Muscle layer of duodenum (tissue), 2 donors: ENCODE measurements at regions not wholly inside any gene's neighbourhood (a gene's known extent, or its start where the extent isn't known, plus 50 kb on each side); places are given as distances from the start of the nearest gene placed in this dataset.

ENCODE experiments used
- H3K27ac ChIP-seq: one replicate; pipeline ENCODE4 v1.7.0; 2013; ENCODE audit warnings: mild to moderate bottlenecking, low read length
- H3K27me3 ChIP-seq: one replicate; pipeline ENCODE4 v1.7.0; 2013; ENCODE audit warnings: low read depth, mild to moderate bottlenecking, control low read depth, low read length
- H3K36me3 ChIP-seq, 2 donors: one replicate each; pipeline ENCODE4 v1.7.0; 2013; ENCODE audit warnings: low read length in 2 of 2, control low read depth in 1 of 2, mild to moderate bottlenecking in 1 of 2; ENCODE audit not compliant: insufficient read depth in 2 of 2, control insufficient read depth in 1 of 2
- H3K4me1 ChIP-seq, 2 donors: one replicate each; pipeline ENCODE4 v1.7.0; 2013; ENCODE audit warnings: low read length in 2 of 2, mild to moderate bottlenecking in 2 of 2, control low read depth in 1 of 2, moderate library complexity in 1 of 2; ENCODE audit not compliant: insufficient read depth in 2 of 2, control insufficient read depth in 1 of 2
- H3K4me3 ChIP-seq, 2 donors: one replicate each; pipeline ENCODE4 v1.7.0; 2013; ENCODE audit warnings: low read length in 2 of 2, low read depth in 1 of 2, mild to moderate bottlenecking in 1 of 2
- H3K9me3 ChIP-seq, 2 donors: one replicate each; pipeline ENCODE4 v1.7.0; 2013; ENCODE audit warnings: low read length in 2 of 2, control low read depth in 1 of 2, mild to moderate bottlenecking in 1 of 2; ENCODE audit not compliant: control insufficient read depth in 1 of 2
- donor health status: healthy.

DNA sequence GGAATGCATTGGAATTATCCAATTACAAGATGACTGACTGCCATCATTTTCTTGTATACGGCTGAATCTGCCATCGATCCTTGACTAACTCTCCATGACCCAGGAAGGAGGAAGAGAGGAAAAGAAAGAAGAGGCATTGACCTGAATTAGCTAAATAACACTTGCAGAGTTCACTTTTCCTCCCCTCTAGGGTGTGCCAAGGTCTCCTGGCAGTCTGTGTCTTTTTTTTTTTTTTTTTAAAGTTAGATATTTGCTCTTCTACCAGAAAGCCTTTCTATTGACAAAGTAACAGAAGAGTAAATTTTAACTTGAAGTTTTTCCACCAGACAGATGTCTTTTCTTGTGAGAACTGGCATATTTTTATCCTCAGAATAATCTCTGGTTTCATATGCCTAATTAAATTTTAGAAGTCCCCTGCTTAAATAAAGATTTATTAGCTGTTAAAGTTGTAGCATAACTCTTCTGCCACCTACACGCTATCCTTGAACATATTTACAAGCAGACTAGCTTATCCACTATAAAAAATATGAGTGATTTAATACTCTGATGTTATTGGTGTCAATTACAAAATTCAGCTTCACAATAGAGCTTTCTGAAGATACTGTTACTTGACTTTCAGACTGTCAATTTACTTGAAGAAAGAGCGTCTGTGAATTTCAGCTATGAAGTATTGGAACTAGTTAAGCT, 171.7 kb upstream of the ETAA1 start:
- Histone ChIP-seq H3K9me3 (no peaks in the 10 kb centered on the region), H3K36me3 (no peaks in the 10 kb centered on the region), H3K4me3 (no peak overlapping the region), H3K27ac (no peak overlapping the region), H3K4me1 (no peaks in the 10 kb centered on the region), H3K27me3 (no peaks in the 10 kb centered on the region)

DNA sequence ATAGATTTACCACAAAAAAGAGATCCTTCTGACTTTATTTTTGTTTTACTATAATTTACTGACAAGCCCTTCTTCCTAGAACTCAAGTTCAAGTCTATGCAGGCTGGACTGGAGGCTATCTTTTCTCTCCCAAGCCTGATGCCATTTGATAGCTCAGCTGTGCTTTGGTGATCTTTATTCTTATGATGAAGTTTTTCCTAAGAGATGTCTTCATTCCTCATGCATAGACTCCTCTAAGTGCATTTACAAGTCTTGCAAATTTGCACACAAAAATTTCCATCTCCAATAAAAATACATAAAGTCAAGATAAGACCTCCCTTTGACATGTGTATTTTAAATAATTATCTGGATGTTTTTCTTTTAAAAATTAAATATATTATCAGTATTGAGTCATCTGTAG, 167.4 kb upstream of the ETAA1 start:
- no peaks in the 10 kb centered on the region for H3K4me1 ChIP-seq
- H3K27me3 ChIP-seq: no peaks in the 10 kb centered on the region
- H3K9me3 ChIP-seq: no peaks in the 10 kb centered on the region
- no peak overlapping the region for H3K4me3 ChIP-seq
- no peaks in the 10 kb centered on the region for H3K36me3 ChIP-seq
- no peak overlapping the region for H3K27ac ChIP-seq

GRCh38 chr2:67232936-67233335, 164.2 kb upstream of the ETAA1 start:
- peaks cover 0 to 3% of the 10 kb centered on the region in 2 donors for H3K4me1 ChIP-seq
- no peak overlapping the region for H3K27ac ChIP-seq
- H3K4me3 ChIP-seq: no peak overlapping the region
- no peaks in the 10 kb centered on the region for H3K36me3 ChIP-seq
- H3K27me3 ChIP-seq: no peaks in the 10 kb centered on the region
- H3K9me3 ChIP-seq: no peaks in the 10 kb centered on the region

DNA sequence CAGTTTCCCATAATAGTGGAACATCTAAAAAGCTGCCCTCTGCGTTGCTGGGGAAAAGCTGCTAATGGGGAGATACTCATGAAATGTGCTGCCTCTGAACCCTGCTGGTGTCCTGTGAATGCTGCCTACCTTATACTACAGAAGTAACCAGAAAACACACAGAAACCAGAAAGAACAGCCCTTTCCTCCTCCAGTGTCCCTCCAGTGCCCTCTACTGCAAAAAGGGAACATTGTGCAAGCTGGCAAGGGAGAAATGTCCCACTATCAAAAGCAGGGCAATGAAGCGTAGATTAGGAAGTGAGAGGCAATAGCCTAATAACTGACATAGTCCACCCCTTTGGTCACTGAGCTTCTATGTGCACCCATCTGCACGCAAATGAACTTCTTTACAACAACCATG, 162.7 kb upstream of the ETAA1 start:
- no peak overlapping the region for H3K4me3 ChIP-seq
- H3K27me3 ChIP-seq: no peaks in the 10 kb centered on the region
- no peaks in the 10 kb centered on the region for H3K9me3 ChIP-seq
- H3K27ac ChIP-seq: no peak overlapping the region
- H3K36me3 ChIP-seq: no peaks in the 10 kb centered on the region
- peaks cover 0 to 3% of the 10 kb centered on the region in 2 donors for H3K4me1 ChIP-seq

DNA sequence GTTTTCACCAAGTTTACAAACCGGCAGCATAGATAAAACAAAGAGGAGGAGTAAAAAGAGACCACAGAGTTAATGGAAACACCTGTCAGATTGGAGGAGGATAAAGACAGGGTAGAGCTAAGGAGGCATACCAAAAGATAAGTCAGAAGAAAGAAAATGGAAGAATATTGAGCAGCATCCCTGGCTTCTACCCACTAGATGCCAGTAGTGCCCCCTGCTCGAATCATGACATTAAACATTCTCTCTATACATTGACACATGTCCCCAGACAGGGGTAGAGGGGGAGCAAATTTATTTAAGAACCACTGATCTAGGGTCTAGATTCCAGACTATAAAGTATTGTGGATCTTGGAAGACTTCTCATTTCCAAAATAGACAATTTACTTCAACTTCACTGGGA, 159.8 kb upstream of the ETAA1 start:
- H3K27ac ChIP-seq: no peak overlapping the region
- H3K27me3 ChIP-seq: no peaks in the 10 kb centered on the region
- peaks cover 0 to 3% of the 10 kb centered on the region in 2 donors for H3K4me1 ChIP-seq
- H3K9me3 ChIP-seq: no peaks in the 10 kb centered on the region
- H3K36me3 ChIP-seq: no peaks in the 10 kb centered on the region
- no peak overlapping the region for H3K4me3 ChIP-seq

DNA sequence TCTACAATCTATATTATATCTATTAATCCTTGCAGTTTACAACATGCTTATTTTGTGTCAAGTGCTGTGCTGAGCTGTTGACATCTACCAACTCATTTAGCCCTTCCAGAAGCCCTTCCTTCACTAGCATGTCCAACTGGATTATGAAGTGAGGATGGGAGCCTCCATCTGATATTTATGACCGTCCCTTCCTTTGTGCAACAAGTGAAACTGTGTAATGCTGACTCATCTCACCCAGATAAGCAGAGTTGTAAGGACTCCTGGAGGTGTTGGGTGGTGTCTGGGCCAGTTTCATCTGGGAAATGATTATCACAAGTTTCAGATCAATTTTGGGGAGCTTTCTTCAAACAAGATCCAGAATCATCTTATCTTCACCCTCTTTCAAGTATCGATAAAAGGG, 156.6 kb upstream of the ETAA1 start:
- H3K27me3 ChIP-seq: no peaks in the 10 kb centered on the region

GRCh38 chr2:67241453-67241852, 155.7 kb upstream of the ETAA1 start:
- no peaks in the 10 kb centered on the region for H3K9me3 ChIP-seq
- H3K4me3 ChIP-seq: no peak overlapping the region
- no peaks in the 10 kb centered on the region for H3K36me3 ChIP-seq
- H3K27me3 ChIP-seq: no peaks in the 10 kb centered on the region
- H3K4me1 ChIP-seq: peaks cover 0 to 3% of the 10 kb centered on the region in 2 donors
- H3K27ac ChIP-seq: no peak overlapping the region

More for the DNA sequence above, 156.6 kb upstream of the ETAA1 start:
- no peak overlapping the region for H3K4me3 ChIP-seq
- no peaks in the 10 kb centered on the region for H3K9me3 ChIP-seq
- no peak overlapping the region for H3K27ac ChIP-seq
- no peaks in the 10 kb centered on the region for H3K36me3 ChIP-seq
- peaks cover 0 to 6% of the 10 kb centered on the region in 2 donors for H3K4me1 ChIP-seq

- no peak overlapping the region for H3K4me3 ChIP-seq
- H3K27ac ChIP-seq: no peak overlapping the region
- H3K27me3 ChIP-seq: no peaks in the 10 kb centered on the region
- H3K4me1 ChIP-seq: peaks cover 0 to 3% of the 10 kb centered on the region in 2 donors
- H3K36me3 ChIP-seq: no peaks in the 10 kb centered on the region
- H3K9me3 ChIP-seq: no peaks in the 10 kb centered on the region
Measured at GRCh38 chr2:67242456-67242855, 154.7 kb upstream of the ETAA1 start.

DNA sequence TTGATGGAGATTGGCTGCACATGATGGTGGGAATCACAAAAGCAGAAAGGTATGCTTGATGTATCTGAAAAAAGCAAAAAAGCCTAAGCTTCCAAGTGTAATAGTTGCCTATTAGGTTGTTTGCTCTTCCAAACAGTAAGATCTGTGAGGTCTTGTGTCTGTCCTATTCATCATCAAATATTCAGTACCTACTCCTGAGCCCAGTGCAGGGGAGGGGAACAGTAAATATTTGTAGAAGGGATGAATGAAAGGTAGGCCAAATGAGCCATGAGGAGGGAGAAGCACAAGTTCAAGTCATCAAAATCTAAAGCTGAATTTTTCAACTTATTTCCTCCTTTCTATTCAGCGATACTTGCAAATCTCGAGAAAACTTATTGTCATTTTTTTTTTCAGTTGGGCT, 153.2 kb upstream of the ETAA1 start:
- Histone ChIP-seq H3K4me3 (no peak overlapping the region), H3K9me3 (no peaks in the 10 kb centered on the region), H3K27ac (no peak overlapping the region), H3K27me3 (no peaks in the 10 kb centered on the region), H3K4me1 (peaks cover 0 to 9% of the 10 kb centered on the region in 2 donors), H3K36me3 (no peaks in the 10 kb centered on the region)

- Histone ChIP-seq H3K9me3 (no peaks in the 10 kb centered on the region), H3K27ac (no peak overlapping the region), H3K4me3 (no peak overlapping the region), H3K36me3 (no peaks in the 10 kb centered on the region), H3K27me3 (no peaks in the 10 kb centered on the region), H3K4me1 (peaks cover 0 to 9% of the 10 kb centered on the region in 2 donors)
Measured at GRCh38 chr2:67246791-67247190, 150.3 kb upstream of the ETAA1 start.

DNA sequence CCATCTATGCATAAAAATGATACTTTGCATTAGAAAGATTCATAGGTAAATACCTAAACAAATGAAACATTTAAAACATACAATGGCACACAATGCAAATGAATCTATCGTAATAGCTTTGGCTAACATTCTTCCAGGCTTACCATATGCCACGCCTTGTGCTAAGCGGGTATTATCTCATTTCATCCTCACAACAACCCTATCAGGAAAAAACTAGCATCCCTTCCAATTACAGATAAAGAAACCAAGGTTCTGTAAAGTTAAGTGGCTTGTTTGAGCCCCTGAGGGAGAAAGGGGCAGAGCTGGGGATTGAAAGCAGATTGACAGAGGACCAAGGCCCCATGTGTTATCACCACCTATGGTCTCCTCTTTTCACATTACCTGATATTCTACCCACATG, 145.4 kb upstream of the ETAA1 start:
- no peaks in the 10 kb centered on the region for H3K9me3 ChIP-seq
- H3K4me1 ChIP-seq: peaks cover 0 to 6% of the 10 kb centered on the region in 2 donors
- H3K27me3 ChIP-seq: no peaks in the 10 kb centered on the region
- no peak overlapping the region for H3K4me3 ChIP-seq
- H3K36me3 ChIP-seq: no peaks in the 10 kb centered on the region
- no peak overlapping the region for H3K27ac ChIP-seq
